ENCODE measurements at regions not wholly inside any gene's neighbourhood (a gene's known extent, or its start where the extent isn't known, plus 50 kb on each side); places are given as distances from the start of the nearest gene placed in this dataset.
A peak's percentile ranks its signal among the peaks of the same experiment; 100 is the strongest.

DNA sequence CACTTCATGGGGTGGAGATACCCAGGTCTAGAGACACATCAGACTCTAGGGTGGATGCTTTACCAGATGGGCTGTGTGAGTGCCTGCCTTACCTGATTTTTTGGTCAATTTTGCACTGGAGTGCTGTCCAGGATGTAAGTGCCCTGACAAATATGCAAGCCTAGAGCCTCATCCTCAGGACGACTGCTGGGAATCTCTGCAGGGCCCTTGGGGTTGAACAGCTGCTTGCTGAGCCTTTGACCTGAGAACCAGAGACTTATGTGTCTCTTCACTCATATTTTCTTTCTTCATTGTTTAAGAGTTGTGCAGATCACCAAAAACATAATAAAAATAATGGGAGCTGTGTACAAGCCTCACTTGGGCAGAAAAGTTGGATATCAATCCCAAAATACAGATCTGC, 551.5 kb upstream of the ATP2B1 start:
- Histone ChIP-seq H3K4me3 (replicated peaks; ENCODE audit: low read depth, low read length) (no peak overlapping the region), H3K27me3 (replicated peaks; ENCODE audit: control insufficient read depth, insufficient read depth, low read length) (no peaks in the 10 kb centered on the region), H3K36me3 (ENCODE audit: control insufficient read depth, insufficient read depth, low read length) (no peaks in the 10 kb centered on the region)
- TF ChIP-seq, protein P1, sequence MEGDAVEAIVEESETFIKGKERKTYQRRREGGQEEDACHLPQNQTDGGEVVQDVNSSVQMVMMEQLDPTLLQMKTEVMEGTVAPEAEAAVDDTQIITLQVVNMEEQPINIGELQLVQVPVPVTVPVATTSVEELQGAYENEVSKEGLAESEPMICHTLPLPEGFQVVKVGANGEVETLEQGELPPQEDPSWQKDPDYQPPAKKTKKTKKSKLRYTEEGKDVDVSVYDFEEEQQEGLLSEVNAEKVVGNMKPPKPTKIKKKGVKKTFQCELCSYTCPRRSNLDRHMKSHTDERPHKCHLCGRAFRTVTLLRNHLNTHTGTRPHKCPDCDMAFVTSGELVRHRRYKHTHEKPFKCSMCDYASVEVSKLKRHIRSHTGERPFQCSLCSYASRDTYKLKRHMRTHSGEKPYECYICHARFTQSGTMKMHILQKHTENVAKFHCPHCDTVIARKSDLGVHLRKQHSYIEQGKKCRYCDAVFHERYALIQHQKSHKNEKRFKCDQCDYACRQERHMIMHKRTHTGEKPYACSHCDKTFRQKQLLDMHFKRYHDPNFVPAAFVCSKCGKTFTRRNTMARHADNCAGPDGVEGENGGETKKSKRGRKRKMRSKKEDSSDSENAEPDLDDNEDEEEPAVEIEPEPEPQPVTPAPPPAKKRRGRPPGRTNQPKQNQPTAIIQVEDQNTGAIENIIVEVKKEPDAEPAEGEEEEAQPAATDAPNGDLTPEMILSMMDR (IDR thresholded peaks at IDR 0.05; ENCODE audit: insufficient read depth, low read length, poor library complexity, severe bottlenecking), result no peak
- no peak for DNase-seq (ENCODE audit: extremely low read depth, insufficient read length)

GRCh38 chr12:90257927-90258624, 549.4 kb upstream of the ATP2B1 start:
- no peaks in the 10 kb centered on the region for H3K36me3 ChIP-seq (ENCODE audit: control insufficient read depth, insufficient read depth, low read length)
- no peak overlapping the region for H3K4me3 ChIP-seq (replicated peaks; ENCODE audit: low read depth, low read length)
- TF ChIP-seq, protein P1 (IDR thresholded peaks at IDR 0.05; ENCODE audit: insufficient read depth, low read length, poor library complexity, severe bottlenecking), result no peak

GRCh38 chr12:90254796-90255195, 546.2 kb upstream of the ATP2B1 start:
- DNase-seq (ENCODE audit: extremely low read depth, insufficient read length), result no peak
- H3K27me3 ChIP-seq (replicated peaks; ENCODE audit: control insufficient read depth, insufficient read depth, low read length), result no peaks in the 10 kb centered on the region
- TF ChIP-seq, protein P1 (IDR thresholded peaks at IDR 0.05; ENCODE audit: insufficient read depth, low read length, poor library complexity, severe bottlenecking), result no peak
- no peaks in the 10 kb centered on the region for H3K36me3 ChIP-seq (ENCODE audit: control insufficient read depth, insufficient read depth, low read length)
- no peak overlapping the region for H3K4me3 ChIP-seq (replicated peaks; ENCODE audit: low read depth, low read length)

More at GRCh38 chr12:90257927-90258624, 549.4 kb upstream of the ATP2B1 start:
- no peaks in the 10 kb centered on the region for H3K27me3 ChIP-seq (replicated peaks; ENCODE audit: control insufficient read depth, insufficient read depth, low read length)
- no peak for DNase-seq (ENCODE audit: extremely low read depth, insufficient read length)

GRCh38 chr12:90253674-90254181, 545.1 kb upstream of the ATP2B1 start:
- no peaks in the 10 kb centered on the region for H3K36me3 ChIP-seq (ENCODE audit: control insufficient read depth, insufficient read depth, low read length)
- no peaks in the 10 kb centered on the region for H3K27me3 ChIP-seq (replicated peaks; ENCODE audit: control insufficient read depth, insufficient read depth, low read length)
- peak; percentile 67 for DNase-seq (ENCODE audit: extremely low read depth, insufficient read length)
- no peak overlapping the region for H3K4me3 ChIP-seq (replicated peaks; ENCODE audit: low read depth, low read length)
- TF ChIP-seq, protein P1 (IDR thresholded peaks at IDR 0.05; ENCODE audit: insufficient read depth, low read length, poor library complexity, severe bottlenecking), result peak; percentile 61

DNA sequence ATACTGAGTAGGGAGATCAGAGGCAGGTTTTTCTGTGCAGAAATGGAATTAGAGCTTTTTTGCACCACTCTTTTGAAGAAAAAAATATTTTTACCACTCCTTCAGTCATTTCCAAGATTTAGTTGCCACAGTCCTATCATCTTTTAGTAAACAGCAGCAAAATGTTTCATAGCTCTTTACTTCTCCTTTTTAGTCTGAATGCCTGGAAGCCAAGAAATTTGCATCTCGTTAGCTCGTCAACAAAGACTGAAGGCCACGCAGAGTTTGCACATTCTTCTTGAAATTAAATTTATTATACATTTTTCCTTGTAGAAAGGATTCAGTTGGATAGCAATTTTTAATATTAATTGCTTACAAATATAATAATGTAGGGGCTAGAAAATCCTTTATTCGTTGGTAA, 544.5 kb upstream of the ATP2B1 start:
- Histone ChIP-seq H3K36me3 (ENCODE audit: control insufficient read depth, insufficient read depth, low read length) (no peaks in the 10 kb centered on the region), H3K27me3 (replicated peaks; ENCODE audit: control insufficient read depth, insufficient read depth, low read length) (no peaks in the 10 kb centered on the region), H3K4me3 (replicated peaks; ENCODE audit: low read depth, low read length) (no peak overlapping the region)
- TF ChIP-seq, protein P1 (IDR thresholded peaks at IDR 0.05; ENCODE audit: insufficient read depth, low read length, poor library complexity, severe bottlenecking), result no peak
- no peak for DNase-seq (ENCODE audit: extremely low read depth, insufficient read length)
